GM10266 (cell line): ENCODE measurements at regions not wholly inside any gene's neighbourhood (a gene's known extent, or its start where the extent isn't known, plus 50 kb on each side); places are given as distances from the start of the nearest gene placed in this dataset.

Experiments
- DNase-seq: peaks from one replicate; pipeline ENCODE4 v3.0.0; 2012; ENCODE audit errors: extremely low spot score
- CTCF ChIP-seq: IDR thresholded peaks from 2 replicates; pipeline ENCODE4 v1.5.1; 2012; ENCODE audit warnings: mild to moderate bottlenecking, low read depth; ENCODE audit not compliant: control insufficient read depth, insufficient read depth; ENCODE audit errors: missing control alignments

- no peak for DNase-seq
- no peak for TF ChIP-seq CTCF
These were observed 55.3 kb upstream of the LGALSL start for GRCh38 chr2:64398516-64399129.

- DNase-seq = no peak
These were observed 54.4 kb upstream of the LGALSL start for GRCh38 chr2:64399521-64399920.

GRCh38 chr2:64400105-64400728 lies 53.7 kb upstream of the LGALSL start:
- TF ChIP-seq CTCF = no peak
- no peak for DNase-seq

More at GRCh38 chr2:64399521-64399920, 54.4 kb upstream of the LGALSL start:
- TF ChIP-seq CTCF = no peak

- DNase-seq = no peak
- TF ChIP-seq CTCF = no peak
These were observed 53.0 kb upstream of the LGALSL start for GRCh38 chr2:64400733-64401528.

GRCh38 chr2:64401529-64401880 lies 52.5 kb upstream of the LGALSL start:
- DNase-seq = no peak

GRCh38 chr2:64402876-64403275 lies 51.1 kb upstream of the LGALSL start:
- TF ChIP-seq CTCF = no peak
- DNase-seq = no peak

More at GRCh38 chr2:64401529-64401880, 52.5 kb upstream of the LGALSL start:
- no peak for TF ChIP-seq CTCF

GRCh38 chr2:64403426-64403825 lies 50.5 kb upstream of the LGALSL start:
- no peak for DNase-seq
- TF ChIP-seq CTCF = no peak
